Smooth muscle cell of the brain vasculature (primary cell): ENCODE measurements at regions not wholly inside any gene's neighbourhood (a gene's known extent, or its start where the extent isn't known, plus 50 kb on each side); places are given as distances from the start of the nearest gene placed in this dataset.
"Not testable (repeated sequence)": the region's sequence is repeated elsewhere in the genome, so short reads cannot be mapped to it uniquely, and the experiment has no call there.

Experiments
- DNase-seq: peaks from one replicate; pipeline ENCODE4 v3.0.0-alpha.2; 2012; ENCODE audit warnings: low read depth, low spot score

DNA sequence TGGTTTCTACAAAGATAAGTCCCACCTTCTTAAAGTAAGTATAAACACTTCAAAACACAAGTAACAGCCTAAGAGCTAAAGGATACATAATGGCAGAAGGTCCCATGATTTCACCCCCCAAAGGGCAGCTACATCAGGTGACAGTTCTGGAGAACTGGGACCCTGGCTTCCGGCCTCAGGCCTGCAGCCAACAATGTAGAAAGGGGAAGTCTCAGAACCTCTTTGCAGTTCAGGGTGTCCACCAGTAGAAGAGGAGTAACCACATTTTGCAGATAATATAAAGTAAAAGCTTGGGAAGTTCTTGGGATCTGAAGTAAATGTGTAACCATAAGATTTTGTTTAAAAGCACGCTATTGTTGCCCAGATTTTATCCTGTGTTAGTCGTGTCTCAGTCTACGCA, 267.4 kb upstream of the VLDLR start:
- no peak for DNase-seq

DNA sequence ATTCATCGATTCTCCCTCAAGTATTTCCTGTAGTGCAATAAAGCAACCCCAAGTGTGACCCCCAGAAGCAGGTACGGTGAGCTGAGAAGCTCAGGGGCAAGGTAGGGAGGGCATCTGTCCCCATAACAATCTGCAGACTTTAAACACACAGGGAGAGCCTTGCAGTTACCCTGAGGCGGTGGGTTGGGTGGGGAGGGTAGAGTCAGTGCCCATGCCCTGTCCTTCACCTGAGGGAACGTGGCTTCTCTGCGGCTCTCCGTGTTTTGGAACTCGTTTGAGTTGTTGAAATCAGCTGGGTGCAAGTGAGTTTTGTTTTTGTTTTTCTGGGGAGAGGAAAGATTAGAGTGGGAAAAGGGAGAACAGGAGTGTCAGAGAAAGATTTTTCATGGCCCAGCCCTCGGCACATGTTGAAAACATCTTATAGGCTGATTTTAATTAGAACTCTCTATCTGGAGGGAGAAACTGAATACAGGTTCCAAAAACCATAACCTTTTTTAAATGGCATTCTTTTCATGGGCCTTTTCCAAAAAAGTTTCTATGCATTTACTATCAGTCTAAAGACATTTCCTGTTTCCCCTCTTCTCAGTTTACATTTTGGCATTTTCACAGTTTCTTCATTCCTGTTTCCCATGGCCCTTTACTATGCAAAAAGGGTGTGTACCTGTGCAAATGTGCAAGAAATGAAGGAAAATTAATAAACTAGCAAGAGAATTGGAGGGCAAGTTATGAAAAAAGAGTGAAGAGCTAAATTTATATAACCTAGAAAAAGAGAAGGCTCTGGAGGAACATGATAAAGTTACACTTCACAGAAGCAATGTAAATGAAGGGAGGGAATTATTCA, 266.5 kb upstream of the VLDLR start:
- no peak for DNase-seq

DNA sequence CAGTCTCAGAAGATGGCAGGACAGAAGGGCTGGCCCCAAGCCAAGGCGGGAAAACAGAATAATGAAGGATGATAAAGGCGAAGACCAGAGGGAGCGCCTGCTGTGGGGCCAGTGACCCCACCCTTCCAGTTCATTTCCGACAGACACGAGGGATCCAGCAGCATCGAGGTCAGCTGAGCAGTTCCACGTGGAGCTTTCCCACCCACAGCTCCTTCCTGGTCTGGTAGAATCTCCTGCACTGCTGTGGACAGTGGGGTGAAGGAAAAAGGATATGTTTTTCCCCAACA, 265.9 kb upstream of the VLDLR start:
- no peak for DNase-seq

DNA sequence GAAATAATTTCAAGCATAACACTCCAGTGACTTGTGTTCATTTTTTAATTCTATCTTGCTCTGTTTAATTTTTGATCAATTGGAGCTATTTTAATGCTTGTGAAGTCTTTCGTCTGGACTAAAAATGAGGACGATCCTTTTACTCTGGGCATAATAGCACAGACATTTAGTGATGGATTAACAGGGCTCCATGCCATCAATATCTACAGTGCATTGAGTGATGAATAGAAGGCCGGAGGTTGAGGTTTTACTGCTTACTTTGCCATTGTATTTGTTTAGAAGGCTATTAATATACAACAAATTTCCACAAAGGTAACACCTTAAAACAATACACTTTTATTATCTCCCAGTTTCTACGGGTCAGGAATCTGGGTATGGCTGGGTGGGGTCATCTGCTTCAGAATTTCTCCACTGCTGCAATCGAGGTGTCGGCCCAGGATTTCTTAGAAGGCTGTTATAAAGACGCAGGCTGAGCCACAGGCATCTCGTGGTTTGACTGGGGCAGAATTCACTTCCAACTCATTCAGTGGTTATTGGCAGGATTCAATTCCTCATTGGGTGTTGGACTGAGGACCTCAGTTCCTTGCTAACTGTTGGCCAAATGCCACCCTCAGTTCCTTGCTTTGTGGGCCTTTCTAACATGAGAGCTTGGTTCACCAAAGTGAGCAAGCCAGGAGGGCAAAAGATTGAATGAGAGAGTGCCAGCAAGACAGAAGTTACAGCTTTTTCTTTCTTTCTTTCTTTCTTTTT, 265.4 kb upstream of the VLDLR start:
- DNase-seq: no peak

DNA sequence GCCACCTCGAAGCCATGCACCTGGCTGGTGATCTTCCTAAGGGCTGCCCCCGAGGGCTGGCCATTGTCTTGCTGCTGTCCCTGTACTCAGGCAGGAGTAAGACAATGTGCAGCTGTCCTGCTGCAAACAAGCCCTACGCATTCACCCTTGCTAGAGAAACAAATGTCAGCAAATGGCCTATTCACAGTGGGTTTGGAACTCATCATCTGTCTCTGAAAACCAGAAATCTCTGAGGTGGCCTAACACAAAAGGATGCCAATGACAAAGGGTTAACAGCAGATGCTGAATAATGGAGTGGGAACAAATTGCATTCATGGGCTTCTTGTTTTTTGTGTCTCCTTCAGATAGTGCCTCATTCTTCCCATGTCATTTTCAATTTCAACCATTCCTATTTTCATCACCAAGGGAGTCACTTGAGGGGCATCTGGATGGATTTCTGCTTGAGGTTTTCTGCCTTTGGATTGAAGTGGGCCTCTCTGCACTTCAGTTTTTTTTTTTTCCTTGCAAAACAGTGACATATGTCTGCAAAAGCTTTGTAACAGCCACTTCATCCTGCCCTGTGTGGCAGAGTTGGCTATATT, 261.6 kb upstream of the VLDLR start:
- DNase-seq: no peak

DNA sequence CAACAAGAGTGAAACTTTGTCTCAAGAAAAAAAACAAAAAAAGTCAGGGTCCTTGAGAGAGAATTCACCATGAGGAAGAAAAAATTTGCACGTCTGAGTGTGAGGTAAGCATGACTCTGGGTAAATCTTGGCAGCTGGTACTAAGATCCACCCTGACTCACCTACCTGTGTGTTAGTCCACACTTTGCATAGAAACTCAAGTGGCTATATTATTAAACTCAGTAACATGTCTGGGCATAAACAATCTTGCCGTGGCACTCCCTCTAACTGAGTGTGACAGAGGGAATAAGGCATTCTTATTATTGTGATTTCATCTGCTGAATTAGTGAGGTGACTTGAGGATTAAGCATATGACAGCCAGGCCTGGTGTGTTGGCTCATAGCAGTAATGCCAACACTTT, 259.4 kb upstream of the VLDLR start:
- DNase-seq: no peak

DNA sequence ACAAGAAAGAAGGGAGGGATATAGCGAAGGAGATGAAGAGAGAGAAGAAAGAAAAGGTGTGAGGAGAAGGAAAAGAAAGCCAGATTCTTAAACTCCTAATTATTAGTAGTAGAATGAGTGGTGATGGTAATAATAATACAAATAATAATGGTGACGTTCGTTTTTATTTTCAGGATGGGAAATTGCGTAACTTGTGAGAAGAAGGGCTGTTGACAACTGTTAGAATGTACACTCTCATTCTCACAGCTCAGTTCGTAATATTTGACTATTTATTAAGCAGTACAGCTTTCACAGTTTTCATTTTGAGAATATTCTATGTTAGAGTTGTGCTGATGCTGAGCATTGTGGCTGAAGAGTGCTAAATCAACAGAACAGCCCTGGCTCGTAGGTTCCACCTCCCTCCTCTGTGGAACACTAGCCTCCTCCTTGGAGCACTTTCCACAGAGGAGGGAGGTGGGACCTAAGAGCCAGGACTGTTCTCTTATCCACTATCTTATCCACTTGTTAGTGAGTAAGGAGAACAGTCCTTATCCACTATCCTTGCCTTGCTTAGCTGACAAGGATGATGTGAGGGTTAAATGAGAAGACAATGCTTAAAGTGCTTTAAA, 258.3 kb upstream of the VLDLR start:
- no peak for DNase-seq

DNA sequence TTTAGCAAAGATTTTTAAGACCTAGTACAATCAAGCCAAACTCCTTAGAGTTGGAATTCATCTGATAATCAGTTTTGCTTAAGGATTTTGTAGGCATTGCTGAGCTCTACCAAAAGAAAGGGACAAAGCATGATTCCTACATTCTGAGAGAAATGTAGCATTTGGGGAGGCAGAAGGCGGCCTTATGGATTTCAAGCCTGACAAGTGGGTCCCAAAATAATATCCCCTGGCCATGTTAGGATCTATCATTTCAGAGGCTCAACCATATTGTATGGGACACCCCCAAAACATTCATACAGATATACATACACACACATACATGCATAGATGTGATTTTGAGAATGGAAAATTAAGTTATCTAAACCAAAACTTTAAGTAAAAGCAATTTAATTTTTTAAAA, 257.8 kb upstream of the VLDLR start:
- no peak for DNase-seq

DNA sequence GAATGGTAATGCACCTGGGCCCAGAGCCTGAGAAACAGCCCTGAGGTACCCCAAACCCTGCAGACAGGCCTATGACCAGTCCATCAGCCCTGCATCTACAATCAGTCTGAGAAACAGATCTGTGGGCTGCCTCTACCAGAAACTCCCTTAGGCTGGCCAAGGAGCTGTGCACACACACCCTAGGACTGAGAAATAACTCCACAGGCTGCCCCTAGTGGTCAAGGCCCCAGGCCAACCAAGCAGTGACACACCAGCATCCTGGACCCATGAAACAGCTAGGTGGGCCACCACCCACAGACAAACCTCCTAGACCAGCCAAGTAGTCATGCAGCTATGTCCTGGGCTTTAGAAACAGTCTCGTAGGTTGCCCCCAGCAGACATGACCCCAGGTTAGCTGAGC, 253.6 kb upstream of the VLDLR start:
- DNase-seq: no peak

DNA sequence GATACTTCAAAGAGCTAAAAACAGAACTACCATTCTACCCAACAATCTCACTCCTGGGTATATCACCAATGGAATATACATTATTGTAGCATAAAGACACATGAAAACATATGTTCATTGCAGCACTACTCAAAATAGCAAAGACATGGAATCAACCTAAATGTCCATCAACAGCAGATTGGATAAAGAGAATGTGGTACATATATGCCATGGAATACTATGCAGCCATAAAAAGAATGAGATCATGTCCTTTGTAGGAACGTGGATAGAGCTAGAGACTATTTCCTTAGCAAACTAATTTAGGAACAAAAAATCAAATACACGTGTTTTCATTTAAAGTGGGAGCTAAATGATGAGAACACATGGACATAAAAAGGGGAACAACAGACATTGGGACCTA, 247.9 kb upstream of the VLDLR start:
- no peak for DNase-seq

DNA sequence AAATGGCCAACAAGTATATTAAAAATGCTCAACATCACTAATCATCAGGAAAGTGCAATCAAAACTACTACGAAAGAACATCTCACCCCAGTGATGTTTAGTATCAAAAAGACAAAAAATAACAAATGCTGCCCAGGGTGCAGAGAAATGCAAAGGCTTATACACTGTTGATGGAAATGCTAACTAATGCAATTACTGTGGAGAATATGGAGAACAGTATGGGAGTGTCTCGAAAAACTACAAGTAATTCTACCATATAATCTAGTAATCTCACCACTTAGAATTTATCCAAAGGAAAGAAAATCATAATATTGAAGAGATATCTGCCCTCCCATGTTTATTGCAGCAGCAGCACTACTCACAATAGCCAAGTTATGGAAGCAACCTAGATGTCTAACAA, 246.5 kb upstream of the VLDLR start:
- DNase-seq: no peak

DNA sequence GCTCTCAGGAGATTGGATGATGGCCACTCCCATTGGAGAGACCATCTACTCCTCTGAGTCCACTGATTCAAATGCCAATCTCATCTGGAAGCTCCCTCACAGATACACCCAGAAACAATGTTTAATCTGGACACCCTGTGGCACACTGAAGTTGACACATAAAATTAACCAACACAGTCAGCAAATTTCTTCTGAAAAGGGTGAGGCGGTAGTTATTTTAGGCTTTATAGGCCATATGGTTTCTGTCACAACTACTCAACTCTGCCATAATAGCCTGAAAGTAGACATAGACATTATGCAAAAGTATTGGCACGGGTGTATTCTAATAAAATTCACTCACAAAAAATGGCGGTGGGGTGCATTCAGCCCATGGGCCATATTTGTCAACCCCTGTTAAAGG, 244.5 kb upstream of the VLDLR start:
- no peak for DNase-seq

DNA sequence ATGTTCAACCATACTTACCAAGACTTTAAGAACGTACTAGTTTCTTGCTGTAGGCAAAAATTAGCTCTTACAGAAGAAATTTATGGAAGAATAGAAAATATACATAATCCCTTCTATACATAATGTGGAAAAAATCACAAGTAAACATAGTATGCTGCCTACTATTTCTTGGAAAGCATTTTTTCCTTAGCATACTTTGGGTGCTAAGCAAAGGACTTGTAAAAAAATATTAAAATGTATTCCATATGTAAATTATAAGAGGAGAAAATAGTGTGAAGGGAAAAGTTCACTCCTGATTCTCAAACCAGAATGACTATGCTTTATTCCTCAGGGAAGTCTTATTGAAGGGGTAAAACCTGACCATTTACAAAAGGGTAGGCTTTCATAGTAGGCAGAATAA, 243.8 kb upstream of the VLDLR start:
- no peak for DNase-seq

DNA sequence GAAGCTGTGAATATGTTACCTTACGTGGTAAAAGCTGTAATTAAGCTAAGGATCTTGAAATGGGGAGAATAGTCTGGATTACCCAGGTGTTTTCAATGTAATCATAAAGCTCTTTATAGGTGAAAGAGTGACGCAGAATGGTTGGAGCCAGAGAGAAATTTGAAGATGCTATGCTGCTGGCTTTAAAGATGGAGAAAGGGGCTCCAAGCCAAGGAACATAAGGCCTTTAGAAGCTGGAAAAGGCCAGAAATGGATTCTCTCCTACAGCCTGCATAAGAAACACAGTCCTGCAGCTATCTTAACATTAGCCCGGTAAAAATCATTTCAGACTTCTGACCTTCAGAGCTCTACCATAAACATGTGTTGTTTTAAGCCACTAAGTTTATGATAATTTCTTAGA, 243.3 kb upstream of the VLDLR start:
- no peak for DNase-seq

DNA sequence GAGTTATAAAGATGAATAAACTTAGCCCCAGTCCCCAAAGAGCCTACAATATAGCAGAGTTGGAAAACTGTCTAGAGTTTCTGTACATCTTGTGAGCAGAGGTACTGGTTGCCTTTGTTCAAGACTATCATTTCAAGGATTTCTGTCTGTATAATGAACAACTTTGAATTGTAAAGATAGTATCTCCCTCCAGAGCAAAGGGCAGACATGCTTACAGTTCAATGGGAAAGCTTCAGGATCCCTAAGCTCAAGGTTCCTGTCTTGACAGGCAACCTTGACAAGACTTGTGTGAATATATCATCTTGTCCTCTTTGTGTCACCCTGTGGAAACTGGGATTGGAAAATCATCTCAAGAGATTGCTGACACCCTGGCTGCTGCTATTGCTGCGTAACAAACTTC, 242.8 kb upstream of the VLDLR start:
- no peak for DNase-seq

DNA sequence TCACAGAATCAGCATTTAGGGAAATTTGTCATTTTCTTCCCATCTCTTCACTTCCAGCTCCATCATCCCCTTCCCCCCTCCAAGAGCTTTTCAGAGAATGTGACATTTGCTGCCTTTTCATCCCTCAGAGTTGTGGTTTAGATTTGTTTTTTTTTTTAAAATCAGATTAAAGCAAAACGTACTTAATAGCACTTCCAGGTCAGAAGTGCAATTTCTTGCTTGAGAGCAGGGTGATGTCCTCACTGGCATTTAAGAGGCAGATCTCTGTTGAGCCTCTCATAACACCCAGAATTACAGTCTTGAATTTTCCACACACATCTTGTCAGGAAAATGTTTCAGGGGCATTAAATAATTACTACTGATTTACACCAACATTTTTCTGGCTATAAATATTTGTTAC, 236.8 kb upstream of the VLDLR start:
- no peak for DNase-seq

DNA sequence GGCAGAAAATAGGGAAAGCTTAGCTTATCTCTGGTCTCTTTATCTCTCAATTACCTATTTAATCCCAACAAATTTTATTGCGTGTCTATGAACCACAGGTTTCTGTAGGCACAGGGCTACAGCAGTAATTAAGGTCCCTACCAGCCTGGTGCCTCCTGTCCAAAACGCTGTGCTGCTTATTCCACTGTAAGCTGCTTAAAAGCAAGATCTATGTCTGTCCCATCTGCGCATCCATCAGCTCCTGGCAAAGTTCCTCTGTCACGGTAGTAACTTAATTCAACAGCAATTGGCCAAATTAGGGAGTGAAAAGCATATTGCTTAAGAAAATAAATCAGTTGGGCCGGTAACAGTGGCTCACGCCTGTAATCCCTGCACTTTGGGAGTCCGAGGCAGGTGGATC, 235.8 kb upstream of the VLDLR start:
- DNase-seq: no peak

DNA sequence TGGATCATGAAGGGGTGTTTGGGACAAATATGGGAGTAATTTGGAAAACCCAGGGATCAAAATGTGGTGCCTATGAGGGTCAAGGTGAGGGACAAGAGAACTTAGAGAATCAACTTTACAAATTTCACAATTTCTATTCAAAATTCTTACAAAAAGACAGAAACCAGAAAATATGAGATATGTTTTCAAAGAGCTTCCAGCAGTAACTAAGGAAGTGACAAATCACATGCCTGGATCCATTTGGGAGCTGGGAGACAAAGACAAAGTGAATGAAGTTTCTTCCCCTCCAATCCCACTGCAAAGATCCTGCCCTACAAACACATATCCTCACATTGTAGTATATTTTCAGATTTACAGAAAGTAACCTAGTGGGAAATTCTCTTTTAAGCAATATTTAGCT, 235.0 kb upstream of the VLDLR start:
- no peak for DNase-seq

DNA sequence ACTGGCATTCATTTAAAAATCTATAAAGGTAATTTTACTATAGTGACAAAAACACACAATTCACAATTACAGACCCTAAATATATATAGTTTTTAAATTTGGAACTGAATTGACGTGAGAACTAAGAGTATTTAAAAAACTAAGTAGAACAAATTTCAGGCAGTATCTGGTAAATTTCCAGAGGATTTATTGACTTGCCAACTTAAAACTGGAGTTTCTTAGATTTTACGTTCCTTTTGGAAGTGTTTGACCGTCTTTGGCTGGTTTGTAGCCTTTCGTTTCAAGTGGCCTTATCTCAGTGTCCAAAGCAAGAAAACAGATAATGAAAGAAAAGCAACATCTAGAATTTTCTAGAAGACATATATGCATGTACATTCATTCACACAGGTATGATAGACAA, 234.4 kb upstream of the VLDLR start:
- no peak for DNase-seq

DNA sequence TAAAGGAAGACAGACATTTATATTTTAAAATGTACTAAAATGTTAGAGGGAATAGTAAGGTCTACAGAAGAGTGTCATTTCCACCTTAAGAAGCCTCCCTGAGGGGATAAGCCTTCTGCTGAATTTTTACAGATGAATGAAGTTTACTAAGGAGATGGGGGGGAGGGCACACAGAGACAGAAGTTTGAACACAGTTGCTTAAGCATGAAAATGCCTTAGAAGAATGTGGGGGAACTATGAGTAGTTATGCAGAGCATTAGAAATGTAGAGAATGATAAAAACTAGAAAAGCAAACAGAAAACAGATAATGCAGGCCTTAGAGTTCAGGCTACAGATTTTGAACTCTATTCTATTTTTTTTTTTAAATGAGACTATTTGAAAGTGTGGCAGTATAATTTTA, 232.2 kb upstream of the VLDLR start:
- no peak for DNase-seq

DNA sequence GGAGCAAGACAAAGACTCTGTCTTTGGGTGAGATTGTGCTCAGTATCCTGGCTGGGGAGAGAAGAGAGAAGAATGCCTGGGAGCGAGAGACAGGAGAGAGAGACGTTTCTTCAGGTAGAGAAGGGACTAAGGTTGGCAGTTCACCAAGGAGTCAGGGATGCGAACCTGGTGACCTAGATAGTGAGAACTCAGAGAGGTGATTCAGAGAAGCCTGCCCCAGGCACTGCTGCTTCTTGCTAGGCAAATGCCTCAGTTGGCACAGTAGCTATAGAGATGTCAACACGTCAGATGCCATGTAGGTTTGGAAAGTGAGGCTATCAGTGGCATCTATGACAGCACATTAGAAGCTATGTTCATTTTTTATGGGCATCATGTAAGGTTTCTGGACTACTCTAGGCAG, 231.6 kb upstream of the VLDLR start:
- DNase-seq: no peak

DNA sequence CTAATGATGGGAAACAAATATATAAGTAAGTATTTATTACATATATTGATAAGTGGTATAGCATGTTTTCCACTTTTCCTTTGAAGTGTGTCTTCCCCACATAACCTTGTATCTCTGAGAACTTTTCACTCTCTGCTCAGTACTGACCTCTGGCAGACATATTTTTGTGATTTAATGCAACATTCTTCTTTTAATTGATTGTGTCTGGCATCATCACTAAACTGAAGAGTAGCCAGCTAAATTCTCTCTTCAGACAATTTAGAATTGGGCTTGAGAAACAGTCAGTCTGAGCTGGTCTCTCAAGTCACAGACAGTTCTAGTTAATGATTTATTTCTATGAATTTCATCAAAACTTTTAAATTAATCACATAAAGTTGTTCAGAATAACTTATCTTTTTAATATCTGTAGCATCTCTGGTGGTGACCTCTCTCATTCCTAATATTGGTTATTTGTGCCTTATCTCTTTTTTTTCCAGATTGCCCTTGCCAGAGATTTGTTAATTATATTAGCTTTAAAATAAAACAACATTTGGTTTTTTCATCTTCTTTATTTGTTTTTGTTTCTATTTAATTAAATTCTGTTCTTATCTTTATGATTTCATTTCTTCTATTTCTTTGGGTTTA, 230.0 kb upstream of the VLDLR start:
- DNase-seq: not testable (repeated sequence)
